ENCODE measurements at regions not wholly inside any gene's neighbourhood (a gene's known extent, or its start where the extent isn't known, plus 50 kb on each side); places are given as distances from the start of the nearest gene placed in this dataset.
A peak's percentile ranks its signal among the peaks of the same experiment; 100 is the strongest.
"Not testable (repeated sequence)": the region's sequence is repeated elsewhere in the genome, so short reads cannot be mapped to it uniquely, and the experiment has no call there.

- DNase-seq (no peak), ATAC-seq (ENCODE audit: low read depth in 2 of 2) (no peak)
- H3K27me3 Mint-ChIP-seq, result no peaks in the 10 kb centered on the region
- H3K36me3 Mint-ChIP-seq, result no peaks in the 10 kb centered on the region
- no peaks in the 10 kb centered on the region for H3K4me1 Mint-ChIP-seq
- H3K27ac Mint-ChIP-seq, result peak overlapping the region in 1 of 6 donors; percentile 61
- H3K4me3 Mint-ChIP-seq, result no peak overlapping the region
- H3K9me3 Mint-ChIP-seq, result peaks cover 0 to 2% (median 0%) of the 10 kb centered on the region in 7 donors
These were observed 132.9 kb upstream of the BCOR start for GRCh38 chrX:40230646-40231045.

GRCh38 chrX:40227125-40227524 is 129.4 kb upstream of the BCOR start:
- Mint-ChIP-seq H3K27ac (peak overlapping the region in 1 of 6 donors; percentile 78), H3K4me1 (no peaks in the 10 kb centered on the region), H3K27me3 (no peaks in the 10 kb centered on the region), H3K9me3 (peaks cover 3 to 12% (median 7%) of the 10 kb centered on the region in 7 donors), H3K36me3 (peaks cover 0 to 9% of the 10 kb centered on the region in 2 donors), H3K4me3 (no peak overlapping the region)
- DNase-seq (no peak), ATAC-seq (ENCODE audit: low read depth in 2 of 2) (peak in 1 of 2 donors; percentile 53)

GRCh38 chrX:40224658-40225057 is 126.9 kb upstream of the BCOR start:
- Mint-ChIP-seq H3K27me3 (no peaks in the 10 kb centered on the region), H3K9me3 (peaks cover 3 to 17% (median 10%) of the 10 kb centered on the region in 7 donors), H3K4me3 (no peak overlapping the region), H3K4me1 (no peaks in the 10 kb centered on the region), H3K36me3 (peaks cover 0 to 18% of the 10 kb centered on the region in 2 donors), H3K27ac (no peak overlapping the region)
- DNase-seq, result no peak
- no peak for ATAC-seq (ENCODE audit: low read depth in 2 of 2)

GRCh38 chrX:40222612-40223011 is 124.9 kb upstream of the BCOR start:
- Mint-ChIP-seq H3K4me3 (peak overlapping the region in 1 of 8 donors; percentile 51), H3K36me3 (peaks cover 0 to 18% of the 10 kb centered on the region in 2 donors), H3K27ac (peak overlapping the region in 1 of 6 donors; percentile 14), H3K9me3 (peaks cover 3 to 17% (median 10%) of the 10 kb centered on the region in 7 donors)
- ATAC-seq (ENCODE audit: low read depth in 2 of 2); DNase-seq; H3K4me1 Mint-ChIP-seq; H3K27me3 Mint-ChIP-seq: not testable (repeated sequence)

GRCh38 chrX:40213092-40213491 is 115.3 kb upstream of the BCOR start:
- Mint-ChIP-seq H3K4me3 (no peak overlapping the region), H3K9me3 (peaks cover 0 to 14% (median 8%) of the 10 kb centered on the region in 7 donors)

GRCh38 chrX:40209951-40210617 is 112.3 kb upstream of the BCOR start:
- Mint-ChIP-seq H3K27ac (no peak overlapping the region), H3K4me3 (no peak overlapping the region), H3K27me3 (no peaks in the 10 kb centered on the region), H3K4me1 (peaks cover 0 to 14% (median 11%) of the 10 kb centered on the region in 3 donors), H3K36me3 (no peaks in the 10 kb centered on the region), H3K9me3 (peaks cover 0 to 10% (median 8%) of the 10 kb centered on the region in 7 donors)
- ATAC-seq (ENCODE audit: low read depth in 2 of 2) (no peak), DNase-seq (no peak)

More at GRCh38 chrX:40213092-40213491, 115.3 kb upstream of the BCOR start:
- DNase-seq (no peak), ATAC-seq (ENCODE audit: low read depth in 2 of 2) (no peak)
- Mint-ChIP-seq H3K27ac (no peak overlapping the region), H3K4me1 (peaks cover 0 to 13% (median 0%) of the 10 kb centered on the region in 3 donors), H3K36me3 (no peaks in the 10 kb centered on the region), H3K27me3 (no peaks in the 10 kb centered on the region)

GRCh38 chrX:40207626-40208025 is 109.9 kb upstream of the BCOR start:
- Mint-ChIP-seq H3K4me1 (peaks cover 6 to 20% (median 15%) of the 10 kb centered on the region in 3 donors), H3K27me3 (no peaks in the 10 kb centered on the region), H3K36me3 (no peaks in the 10 kb centered on the region), H3K4me3 (peak overlapping the region in 1 of 8 donors; percentile 33), H3K9me3 (peaks cover 0 to 2% (median 1%) of the 10 kb centered on the region in 7 donors), H3K27ac (peak overlapping the region in 2 of 6 donors; percentile 68 to 69)
- DNase-seq (no peak), ATAC-seq (ENCODE audit: low read depth in 2 of 2) (no peak)

GRCh38 chrX:40205471-40205870 is 107.7 kb upstream of the BCOR start:
- no peaks in the 10 kb centered on the region for H3K36me3 Mint-ChIP-seq
- H3K4me1 Mint-ChIP-seq, result peaks cover 16 to 34% (median 22%) of the 10 kb centered on the region in 3 donors
- H3K27me3 Mint-ChIP-seq, result no peaks in the 10 kb centered on the region
- H3K27ac Mint-ChIP-seq, result no peak overlapping the region
- peaks cover 0 to 4% (median 1%) of the 10 kb centered on the region in 7 donors for H3K9me3 Mint-ChIP-seq
- DNase-seq (no peak), ATAC-seq (ENCODE audit: low read depth in 2 of 2) (no peak)
- H3K4me3 Mint-ChIP-seq, result peak overlapping the region in 7 of 8 donors; percentile 3 to 70 (median 40)

GRCh38 chrX:40202456-40202855 is 104.7 kb upstream of the BCOR start:
- Mint-ChIP-seq H3K27ac (peak overlapping the region; percentile 18 to 90 (median 82)), H3K4me1 (peaks cover 16 to 22% (median 20%) of the 10 kb centered on the region in 3 donors), H3K9me3 (peaks cover 0 to 4% (median 0%) of the 10 kb centered on the region in 7 donors), H3K36me3 (no peaks in the 10 kb centered on the region), H3K27me3 (no peaks in the 10 kb centered on the region), H3K4me3 (peak overlapping the region in 6 of 8 donors; percentile 45 to 70 (median 62))
- ATAC-seq (ENCODE audit: low read depth in 2 of 2) (peak; percentile 36 to 37), DNase-seq (peak; percentile 24)

GRCh38 chrX:40201329-40201885 is 103.6 kb upstream of the BCOR start:
- Mint-ChIP-seq H3K4me1 (peaks cover 16 to 20% (median 18%) of the 10 kb centered on the region in 3 donors), H3K27me3 (no peaks in the 10 kb centered on the region), H3K36me3 (no peaks in the 10 kb centered on the region), H3K9me3 (peaks cover 0 to 4% (median 0%) of the 10 kb centered on the region in 7 donors), H3K4me3 (peak overlapping the region in 6 of 8 donors; percentile 9 to 75 (median 58)), H3K27ac (peak overlapping the region; percentile 76 to 98 (median 96))
- DNase-seq (peak; percentile 57), ATAC-seq (ENCODE audit: low read depth in 2 of 2) (peak; percentile 91 to 93)

- Mint-ChIP-seq H3K27me3 (no peaks in the 10 kb centered on the region), H3K27ac (peak overlapping the region in 1 of 6 donors; percentile 56), H3K4me3 (no peak overlapping the region), H3K9me3 (peaks cover 0 to 4% (median 0%) of the 10 kb centered on the region in 7 donors), H3K36me3 (no peaks in the 10 kb centered on the region), H3K4me1 (peaks cover 12 to 20% (median 16%) of the 10 kb centered on the region in 3 donors)
- DNase-seq (no peak), ATAC-seq (ENCODE audit: low read depth in 2 of 2) (no peak)
These were observed 101.9 kb upstream of the BCOR start for GRCh38 chrX:40199704-40200103.

GRCh38 chrX:40197071-40197470 is 99.3 kb upstream of the BCOR start:
- H3K9me3 Mint-ChIP-seq, result peaks cover 0 to 4% (median 0%) of the 10 kb centered on the region in 7 donors
- DNase-seq (no peak), ATAC-seq (ENCODE audit: low read depth in 2 of 2) (no peak)
- no peaks in the 10 kb centered on the region for H3K36me3 Mint-ChIP-seq
- H3K4me1 Mint-ChIP-seq, result peaks cover 4 to 13% (median 7%) of the 10 kb centered on the region in 3 donors
- H3K4me3 Mint-ChIP-seq, result no peak overlapping the region
- peak overlapping the region in 1 of 6 donors; percentile 44 for H3K27ac Mint-ChIP-seq
- no peaks in the 10 kb centered on the region for H3K27me3 Mint-ChIP-seq

GRCh38 chrX:40195368-40195767 is 97.6 kb upstream of the BCOR start:
- Mint-ChIP-seq H3K36me3 (no peaks in the 10 kb centered on the region), H3K4me3 (no peak overlapping the region), H3K27me3 (no peaks in the 10 kb centered on the region), H3K27ac (peak overlapping the region in 1 of 6 donors; percentile 84), H3K9me3 (no peaks in the 10 kb centered on the region), H3K4me1 (peaks cover 0 to 2% (median 0%) of the 10 kb centered on the region in 3 donors)
- DNase-seq (no peak), ATAC-seq (ENCODE audit: low read depth in 2 of 2) (no peak)

- Mint-ChIP-seq H3K27ac (no peak overlapping the region), H3K36me3 (peaks cover 0 to 6% of the 10 kb centered on the region in 2 donors), H3K4me3 (no peak overlapping the region), H3K9me3 (peaks cover 0 to 5% (median 0%) of the 10 kb centered on the region in 7 donors), H3K4me1 (peaks cover 0 to 12% (median 7%) of the 10 kb centered on the region in 3 donors), H3K27me3 (peaks cover 0 to 7% (median 0%) of the 10 kb centered on the region in 3 donors)
- DNase-seq (no peak), ATAC-seq (ENCODE audit: low read depth in 2 of 2) (no peak)
These were observed 94.4 kb upstream of the BCOR start for GRCh38 chrX:40192196-40192595.

Measured in naive B cell (primary cell).